Body of pancreas (tissue), 4 donors: ENCODE measurements at regions not wholly inside any gene's neighbourhood (a gene's known extent, or its start where the extent isn't known, plus 50 kb on each side); places are given as distances from the start of the nearest gene placed in this dataset.
"Not testable (repeated sequence)": the region's sequence is repeated elsewhere in the genome, so short reads cannot be mapped to it uniquely, and the experiment has no call there.

Experiments used
- ATAC-seq: fragments of 150-250 bp; one replicate; pipeline ENCODE4 v1.9.1; 2016
- DNase-seq, 4 donors: peaks; one replicate each; pipeline ENCODE4 v3.0.0-alpha.2; 2019
- H3K27ac ChIP-seq, 4 donors: fragments of 200-600 bp; sonication (generic); 1 replicate in 3 of 4; 2 replicates in 1 of 4; pipeline versions ENCODE4 v1.5.1 to v1.6.1; 2016 to 2019; ENCODE audit warnings: mild to moderate bottlenecking in 1 of 4, mixed read lengths in 1 of 4, moderate library complexity in 1 of 4
- H3K27me3 ChIP-seq, 2 donors: fragments of 200-600 bp; sonication (generic); one replicate each; pipeline ENCODE4 v1.6.0; 2016; ENCODE audit warnings: mild to moderate bottlenecking in 1 of 2
- H3K36me3 ChIP-seq, 2 donors: fragments of 200-600 bp; sonication (generic); replicated peaks in 1 of 2; 2 replicates each; pipeline ENCODE4 v1.5.1; 2016; ENCODE audit warnings: low read depth in 2 of 2; ENCODE audit not compliant: insufficient read depth in 1 of 2
- H3K4me1 ChIP-seq: fragments of 200-600 bp; sonication (generic); one replicate; pipeline ENCODE4 v1.6.0; 2016
- H3K4me3 ChIP-seq, 2 donors: fragments of 200-600 bp; sonication (generic); 1 replicate in 1 of 2; 2 replicates in 1 of 2; pipeline ENCODE4 v1.5.1; 2016 to 2019
- H3K9me3 ChIP-seq, 3 donors: fragments of 200-600 bp; sonication (generic); 1 replicate in 2 of 3; 2 replicates in 1 of 3; pipeline ENCODE4 v1.5.1; 2016
- CTCF ChIP-seq, 7 experiments: fragments of 450-650 bp in 4 of 7; fragments of 200-600 bp in 3 of 7; sonication (generic) in 3 of 7; IDR thresholded peaks; one replicate each; pipeline ENCODE4 v1.5.1; 2016 to 2019; ENCODE audit warnings: antibody characterized with exemption in 7 of 7
- POLR2A ChIP-seq, 3 donors: fragments of 450-650 bp; IDR thresholded peaks; one replicate each; pipeline ENCODE4 v1.6.1; 2016; ENCODE audit warnings: antibody characterized with exemption in 3 of 3, mild to moderate bottlenecking in 2 of 3
- WGBS, 2 donors: methylation state at CpG; one replicate each; pipeline ENCODE4 v1.1.5; 2017; 5-methylcytosine and 5-hydroxymethylcytosine counted together
- intact Hi-C: fragments of 100-400 bp; cut with DNase I; formaldehyde crosslinking; loops from one replicate; pipeline ENCODE4 v1.15.1; 2023

- ATAC-seq (no peak), DNase-seq (no peak)
- H3K4me1 ChIP-seq = peaks cover 6% of the 10 kb centered on the region
- no peaks in the 10 kb centered on the region for H3K36me3 ChIP-seq
- intact Hi-C loops = no loop called here
- no peak for TF ChIP-seq POLR2A (IDR thresholded peaks at IDR 0.05)
- TF ChIP-seq CTCF (IDR thresholded peaks at IDR 0.05) = no peak
- no peaks in the 10 kb centered on the region for H3K27me3 ChIP-seq
- H3K27ac ChIP-seq = no peak overlapping the region
- 79 to 86% methylated on average over 2 of the region's 2 CpGs for WGBS, 2 donors
- no peak overlapping the region for H3K4me3 ChIP-seq
- no peaks in the 10 kb centered on the region for H3K9me3 ChIP-seq
Measured at GRCh38 chr2:189344043-189344442, 97.2 kb upstream of the WDR75 start.

- intact Hi-C loops = no loop called here
- WGBS, 2 donors = 6 to 42% methylated on average over 1 of the region's 1 CpG
- Histone ChIP-seq H3K4me1 (peaks cover 11% of the 10 kb centered on the region), H3K36me3 (no peaks in the 10 kb centered on the region), H3K27ac (no peak overlapping the region), H3K4me3 (no peak overlapping the region), H3K27me3 (no peaks in the 10 kb centered on the region), H3K9me3 (no peaks in the 10 kb centered on the region)
- peak in 5 of 7 experiments; percentile 6 to 54 (median 45) for TF ChIP-seq CTCF (IDR thresholded peaks at IDR 0.05)
- TF ChIP-seq POLR2A (IDR thresholded peaks at IDR 0.05) = no peak
- peak; percentile 36 to 69 (median 50) for DNase-seq
- ATAC-seq = peak; percentile 87
Measured at GRCh38 chr2:189347540-189347939, 93.7 kb upstream of the WDR75 start.

GRCh38 chr2:189348369-189348768 lies 92.9 kb upstream of the WDR75 start:
- Histone ChIP-seq H3K9me3 (no peaks in the 10 kb centered on the region), H3K4me1 (peaks cover 11% of the 10 kb centered on the region), H3K36me3 (no peaks in the 10 kb centered on the region), H3K27me3 (no peaks in the 10 kb centered on the region), H3K4me3 (no peak overlapping the region), H3K27ac (no peak overlapping the region)
- WGBS, 2 donors = 59 to 69% methylated on average over 1 of the region's 1 CpG
- ATAC-seq (no peak), DNase-seq (no peak)
- intact Hi-C loops = no loop called here
- TF ChIP-seq CTCF (IDR thresholded peaks at IDR 0.05) (no peak), POLR2A (IDR thresholded peaks at IDR 0.05) (no peak)

GRCh38 chr2:189350540-189351209 lies 90.6 kb upstream of the WDR75 start:
- peaks cover 11% of the 10 kb centered on the region for H3K4me1 ChIP-seq
- no peak for TF ChIP-seq CTCF (IDR thresholded peaks at IDR 0.05)
- TF ChIP-seq POLR2A (IDR thresholded peaks at IDR 0.05) = no peak
- WGBS, 2 donors = 10 to 55% methylated on average over 3 of the region's 3 CpGs
- H3K36me3 ChIP-seq = no peaks in the 10 kb centered on the region
- DNase-seq (peak in 3 of 4 donors; percentile 32 to 53 (median 50)), ATAC-seq (peak; percentile 71)
- intact Hi-C loops = no loop called here
- no peaks in the 10 kb centered on the region for H3K9me3 ChIP-seq
- H3K27me3 ChIP-seq = no peaks in the 10 kb centered on the region
- no peak overlapping the region for H3K27ac ChIP-seq
- no peak overlapping the region for H3K4me3 ChIP-seq

- H3K27me3 ChIP-seq, H3K4me3 ChIP-seq, DNase-seq, intact Hi-C loops, ATAC-seq, H3K36me3 ChIP-seq, H3K9me3 ChIP-seq, H3K27ac ChIP-seq: not testable (repeated sequence)
- H3K4me1 ChIP-seq = peaks cover 11% of the 10 kb centered on the region
- 95 to 100% methylated on average over 1 of the region's 1 CpG for WGBS, 2 donors
Measured at GRCh38 chr2:189351933-189352332, 89.3 kb upstream of the WDR75 start.

GRCh38 chr2:189357375-189357774 lies 83.9 kb upstream of the WDR75 start:
- H3K4me1 ChIP-seq, H3K27me3 ChIP-seq, DNase-seq, H3K27ac ChIP-seq, H3K9me3 ChIP-seq, intact Hi-C loops, H3K36me3 ChIP-seq, ATAC-seq, H3K4me3 ChIP-seq: not testable (repeated sequence)
- 82 to 93% methylated on average over 4 of the region's 4 CpGs for WGBS, 2 donors
